ENCODE measurements at regions not wholly inside any gene's neighbourhood (a gene's known extent, or its start where the extent isn't known, plus 50 kb on each side); places are given as distances from the start of the nearest gene placed in this dataset.

DNA sequence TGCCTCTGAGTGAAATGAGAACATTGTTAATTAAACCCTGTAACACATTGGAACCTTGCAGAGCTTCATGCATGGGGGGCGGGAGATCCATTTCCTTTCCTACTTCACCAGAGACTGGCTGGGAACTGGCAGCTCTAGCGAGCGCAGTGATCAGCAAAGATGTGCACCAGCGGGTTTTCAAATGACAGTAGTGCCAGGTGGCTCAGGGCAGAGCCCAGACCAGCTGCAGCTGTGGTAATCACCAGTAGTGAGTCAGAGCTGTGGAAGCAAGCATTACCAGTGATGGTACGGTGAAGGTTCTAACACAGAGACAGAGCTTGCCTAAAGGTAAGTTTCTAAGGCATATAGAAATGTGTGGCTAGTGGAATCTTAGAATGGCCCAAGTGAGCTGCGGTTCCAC, 1009.7 kb upstream of the CELF2 start:
- Histone ChIP-seq H3K9me3 (no peaks in the 10 kb centered on the region), H3K27me3 (no peaks in the 10 kb centered on the region), H3K4me1 (no peaks in the 10 kb centered on the region), H3K27ac (no peak overlapping the region), H3K36me3 (no peaks in the 10 kb centered on the region), H3K4me3 (no peak overlapping the region)
- no peak for DNase-seq
- TF ChIP-seq, protein P1, sequence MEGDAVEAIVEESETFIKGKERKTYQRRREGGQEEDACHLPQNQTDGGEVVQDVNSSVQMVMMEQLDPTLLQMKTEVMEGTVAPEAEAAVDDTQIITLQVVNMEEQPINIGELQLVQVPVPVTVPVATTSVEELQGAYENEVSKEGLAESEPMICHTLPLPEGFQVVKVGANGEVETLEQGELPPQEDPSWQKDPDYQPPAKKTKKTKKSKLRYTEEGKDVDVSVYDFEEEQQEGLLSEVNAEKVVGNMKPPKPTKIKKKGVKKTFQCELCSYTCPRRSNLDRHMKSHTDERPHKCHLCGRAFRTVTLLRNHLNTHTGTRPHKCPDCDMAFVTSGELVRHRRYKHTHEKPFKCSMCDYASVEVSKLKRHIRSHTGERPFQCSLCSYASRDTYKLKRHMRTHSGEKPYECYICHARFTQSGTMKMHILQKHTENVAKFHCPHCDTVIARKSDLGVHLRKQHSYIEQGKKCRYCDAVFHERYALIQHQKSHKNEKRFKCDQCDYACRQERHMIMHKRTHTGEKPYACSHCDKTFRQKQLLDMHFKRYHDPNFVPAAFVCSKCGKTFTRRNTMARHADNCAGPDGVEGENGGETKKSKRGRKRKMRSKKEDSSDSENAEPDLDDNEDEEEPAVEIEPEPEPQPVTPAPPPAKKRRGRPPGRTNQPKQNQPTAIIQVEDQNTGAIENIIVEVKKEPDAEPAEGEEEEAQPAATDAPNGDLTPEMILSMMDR (IDR thresholded peaks at IDR 0.05): no peak
- intact Hi-C loops (cut with DNase I; ENCODE audit: low total_unique reads): no loop called here

DNA sequence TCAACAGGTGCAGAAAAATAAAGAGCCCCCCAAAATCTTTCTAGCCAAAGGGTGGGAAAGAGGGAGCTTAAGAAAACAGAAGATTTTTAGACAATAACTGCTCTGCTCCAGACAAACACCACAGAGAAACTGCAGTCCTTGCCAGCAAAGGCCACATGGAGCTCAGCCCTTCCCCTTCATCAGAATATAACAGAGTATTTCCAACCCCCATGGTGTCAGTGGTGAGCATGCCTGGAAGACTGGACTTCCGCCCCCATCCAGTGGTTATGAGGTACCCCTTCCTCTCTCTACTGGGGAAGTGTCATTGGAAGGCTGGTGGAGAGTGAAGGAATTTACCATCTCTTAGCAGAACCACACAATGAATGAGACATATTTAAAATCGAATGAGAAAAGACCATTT, 1007.3 kb upstream of the CELF2 start:
- Histone ChIP-seq H3K27ac (no peak overlapping the region), H3K4me3 (no peak overlapping the region), H3K36me3 (no peaks in the 10 kb centered on the region), H3K27me3 (no peaks in the 10 kb centered on the region), H3K4me1 (no peaks in the 10 kb centered on the region), H3K9me3 (no peaks in the 10 kb centered on the region)
- DNase-seq: no peak
- TF ChIP-seq, protein P1 (IDR thresholded peaks at IDR 0.05): no peak
- intact Hi-C loops (cut with DNase I; ENCODE audit: low total_unique reads): no loop called here

DNA sequence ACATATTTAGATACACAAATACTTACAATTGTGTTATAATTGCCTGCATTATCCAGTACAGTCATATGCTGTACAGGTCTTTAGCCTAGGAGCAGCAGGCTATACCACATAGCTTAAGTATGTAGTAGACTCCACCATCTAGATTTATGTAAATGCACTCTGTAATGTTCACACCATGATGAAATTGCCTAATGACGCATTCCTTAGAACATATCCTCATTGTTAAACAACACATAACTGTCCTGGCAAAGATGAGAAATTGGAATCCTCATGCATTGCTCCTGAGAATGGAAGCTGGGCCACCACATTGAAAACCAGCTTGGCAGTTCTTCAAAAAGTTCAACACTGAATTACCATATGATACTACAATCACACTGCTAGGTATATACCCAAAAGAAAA, 1002.8 kb upstream of the CELF2 start:
- DNase-seq: no peak
- H3K4me1 ChIP-seq: no peaks in the 10 kb centered on the region
- H3K27me3 ChIP-seq: no peaks in the 10 kb centered on the region
- intact Hi-C loops (cut with DNase I; ENCODE audit: low total_unique reads): no loop called here
- TF ChIP-seq, protein P1 (IDR thresholded peaks at IDR 0.05): no peak
- no peaks in the 10 kb centered on the region for H3K9me3 ChIP-seq
- H3K4me3 ChIP-seq: no peak overlapping the region
- H3K36me3 ChIP-seq: no peaks in the 10 kb centered on the region
- H3K27ac ChIP-seq: no peak overlapping the region

DNA sequence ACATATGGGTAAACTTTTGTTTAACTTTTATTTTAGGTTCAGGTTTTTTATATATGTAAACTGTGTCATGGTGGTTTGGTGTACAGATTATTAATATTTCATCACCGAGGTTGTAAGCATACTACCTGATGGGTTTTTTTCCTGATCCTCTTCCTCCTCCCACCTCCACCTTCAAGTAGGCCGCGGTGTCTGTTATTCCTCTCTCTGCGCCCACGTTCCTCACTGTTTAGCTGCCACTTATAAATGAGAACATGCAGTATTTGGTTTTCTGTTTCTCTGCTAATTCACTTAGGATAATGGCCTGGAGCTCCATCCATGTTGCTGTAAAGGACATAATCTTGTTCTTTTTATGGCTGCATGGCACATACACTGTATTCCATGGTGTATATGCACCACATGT, 1000.0 kb upstream of the CELF2 start:
- intact Hi-C loops (cut with DNase I; ENCODE audit: low total_unique reads): no loop called here
- no peak overlapping the region for H3K4me3 ChIP-seq
- DNase-seq: no peak
- H3K27me3 ChIP-seq: no peaks in the 10 kb centered on the region
- H3K36me3 ChIP-seq: no peaks in the 10 kb centered on the region
- no peak overlapping the region for H3K27ac ChIP-seq
- no peaks in the 10 kb centered on the region for H3K4me1 ChIP-seq
- TF ChIP-seq, protein P1 (IDR thresholded peaks at IDR 0.05): no peak
- H3K9me3 ChIP-seq: peaks cover 0 to 4% (median 0%) of the 10 kb centered on the region in 3 donors

DNA sequence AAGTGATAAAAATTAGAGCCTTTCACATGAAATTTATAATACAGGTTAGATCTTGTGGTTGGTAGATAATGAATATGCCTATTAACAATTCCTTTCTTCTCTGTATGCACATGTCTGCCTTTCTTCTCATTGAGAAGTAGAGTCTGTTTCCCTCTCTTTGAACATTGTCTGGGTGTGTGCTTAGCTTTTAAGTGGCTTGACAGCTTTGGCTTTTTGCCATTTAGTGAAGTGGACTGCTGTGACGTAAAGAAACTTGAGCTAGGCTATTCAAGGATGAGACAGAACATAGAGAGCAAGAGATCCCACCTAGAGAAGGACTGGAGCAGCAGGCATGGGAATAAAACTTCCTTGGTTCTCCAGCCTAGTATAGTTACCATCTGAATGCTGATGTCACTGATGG, 996.7 kb upstream of the CELF2 start:
- intact Hi-C loops (cut with DNase I; ENCODE audit: low total_unique reads): no loop called here
- no peak overlapping the region for H3K27ac ChIP-seq
- TF ChIP-seq, protein P1 (IDR thresholded peaks at IDR 0.05): no peak
- H3K4me3 ChIP-seq: no peak overlapping the region
- DNase-seq: no peak
- H3K27me3 ChIP-seq: no peaks in the 10 kb centered on the region
- H3K9me3 ChIP-seq: peaks cover 0 to 4% (median 0%) of the 10 kb centered on the region in 3 donors
- no peaks in the 10 kb centered on the region for H3K36me3 ChIP-seq
- no peaks in the 10 kb centered on the region for H3K4me1 ChIP-seq

DNA sequence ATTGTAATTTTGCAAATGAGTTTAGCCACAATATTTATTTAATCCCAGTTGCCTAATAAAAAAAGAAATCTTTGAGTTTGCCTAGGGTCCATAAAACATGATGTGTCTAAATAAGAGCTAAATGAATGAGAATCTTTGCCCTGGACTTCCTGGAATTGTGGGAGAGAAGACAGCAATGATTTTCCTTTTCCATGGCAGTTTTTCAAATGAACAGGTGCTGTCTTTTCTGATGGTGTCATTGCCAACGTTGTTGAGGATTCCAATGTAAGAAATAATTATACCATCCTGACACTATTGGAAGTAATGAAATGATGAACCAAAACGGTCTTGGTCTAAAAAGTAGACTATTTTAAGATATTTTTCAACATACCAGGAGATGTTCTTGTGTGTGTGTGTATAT, 984.7 kb upstream of the CELF2 start:
- no peaks in the 10 kb centered on the region for H3K9me3 ChIP-seq
- no peaks in the 10 kb centered on the region for H3K27me3 ChIP-seq
- no peak overlapping the region for H3K27ac ChIP-seq
- intact Hi-C loops (cut with DNase I; ENCODE audit: low total_unique reads): no loop called here
- no peaks in the 10 kb centered on the region for H3K36me3 ChIP-seq
- H3K4me3 ChIP-seq: no peak overlapping the region
- H3K4me1 ChIP-seq: no peaks in the 10 kb centered on the region
- TF ChIP-seq, protein P1 (IDR thresholded peaks at IDR 0.05): no peak
- no peak for DNase-seq

Data from tibial artery (tissue), 4 donors.